ENCODE measurements at regions not wholly inside any gene's neighbourhood (a gene's known extent, or its start where the extent isn't known, plus 50 kb on each side); places are given as distances from the start of the nearest gene placed in this dataset.

DNA sequence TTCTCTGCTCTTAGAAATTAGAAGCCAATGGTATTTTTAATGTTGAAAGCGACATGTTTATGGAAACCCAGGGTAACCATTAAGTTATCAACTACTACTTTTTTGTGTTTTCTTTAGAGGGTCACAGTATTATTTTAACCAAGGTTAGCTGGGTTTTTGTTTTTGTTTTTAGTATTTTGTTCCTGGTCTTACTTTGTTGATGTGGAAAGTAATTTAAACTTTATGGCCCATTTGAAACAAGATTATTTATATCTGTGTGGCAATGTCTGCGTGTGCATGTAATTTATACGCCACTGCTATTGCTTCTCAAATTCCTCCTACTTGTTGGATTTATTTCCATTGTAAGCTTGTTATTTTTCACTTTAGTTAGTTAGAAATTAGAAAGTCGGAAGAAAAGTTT lies 722.1 kb upstream of the NR2F2 start:
- Histone ChIP-seq H3K9me3 (ENCODE audit: control insufficient read depth, insufficient read depth, low read depth, low read length) (no peaks in the 10 kb centered on the region), H3K27me3 (ENCODE audit: control insufficient read depth, insufficient read depth, low read length) (no peaks in the 10 kb centered on the region), H3K4me2 (ENCODE audit: extremely low read depth, insufficient read depth, low read length) (no peak overlapping the region), H3K4me3 (replicated peaks in 1 of 4; ENCODE audit: control extremely low read depth in 1 of 4, insufficient read depth in 1 of 4, low read depth in 3 of 4, low read length in 4 of 4) (no peak overlapping the region), H3K27ac (ENCODE audit: insufficient read depth, low read length) (no peak overlapping the region), H2AFZ (ENCODE audit: low read length) (no peak overlapping the region), H3K9ac (ENCODE audit: insufficient read depth, low read length) (no peak overlapping the region), H3K79me2 (ENCODE audit: control insufficient read depth, insufficient read depth, low read length) (no peaks in the 10 kb centered on the region), H3K4me1 (ENCODE audit: control insufficient read depth, extremely low read depth, insufficient read depth, low read length) (peaks cover 8% of the 10 kb centered on the region), H3K36me3 (ENCODE audit: control insufficient read depth, insufficient read depth, low read length) (no peaks in the 10 kb centered on the region), H4K20me1 (ENCODE audit: control insufficient read depth, extremely low read depth, insufficient read depth, low read length) (no peaks in the 10 kb centered on the region)
- no peak for DNase-seq (ENCODE audit: low read depth in 2 of 2)
- TF ChIP-seq, protein P1, sequence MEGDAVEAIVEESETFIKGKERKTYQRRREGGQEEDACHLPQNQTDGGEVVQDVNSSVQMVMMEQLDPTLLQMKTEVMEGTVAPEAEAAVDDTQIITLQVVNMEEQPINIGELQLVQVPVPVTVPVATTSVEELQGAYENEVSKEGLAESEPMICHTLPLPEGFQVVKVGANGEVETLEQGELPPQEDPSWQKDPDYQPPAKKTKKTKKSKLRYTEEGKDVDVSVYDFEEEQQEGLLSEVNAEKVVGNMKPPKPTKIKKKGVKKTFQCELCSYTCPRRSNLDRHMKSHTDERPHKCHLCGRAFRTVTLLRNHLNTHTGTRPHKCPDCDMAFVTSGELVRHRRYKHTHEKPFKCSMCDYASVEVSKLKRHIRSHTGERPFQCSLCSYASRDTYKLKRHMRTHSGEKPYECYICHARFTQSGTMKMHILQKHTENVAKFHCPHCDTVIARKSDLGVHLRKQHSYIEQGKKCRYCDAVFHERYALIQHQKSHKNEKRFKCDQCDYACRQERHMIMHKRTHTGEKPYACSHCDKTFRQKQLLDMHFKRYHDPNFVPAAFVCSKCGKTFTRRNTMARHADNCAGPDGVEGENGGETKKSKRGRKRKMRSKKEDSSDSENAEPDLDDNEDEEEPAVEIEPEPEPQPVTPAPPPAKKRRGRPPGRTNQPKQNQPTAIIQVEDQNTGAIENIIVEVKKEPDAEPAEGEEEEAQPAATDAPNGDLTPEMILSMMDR (conservative IDR thresholded peaks at IDR 0.05 in 1 of 2, IDR thresholded peaks at IDR 0.05 in 1 of 2; ENCODE audit: low read depth in 1 of 2, low read length in 2 of 2): no peak
- TF ChIP-seq EZH2 (IDR thresholded peaks at IDR 0.05; ENCODE audit: low read length, missing control alignments): no peak

DNA sequence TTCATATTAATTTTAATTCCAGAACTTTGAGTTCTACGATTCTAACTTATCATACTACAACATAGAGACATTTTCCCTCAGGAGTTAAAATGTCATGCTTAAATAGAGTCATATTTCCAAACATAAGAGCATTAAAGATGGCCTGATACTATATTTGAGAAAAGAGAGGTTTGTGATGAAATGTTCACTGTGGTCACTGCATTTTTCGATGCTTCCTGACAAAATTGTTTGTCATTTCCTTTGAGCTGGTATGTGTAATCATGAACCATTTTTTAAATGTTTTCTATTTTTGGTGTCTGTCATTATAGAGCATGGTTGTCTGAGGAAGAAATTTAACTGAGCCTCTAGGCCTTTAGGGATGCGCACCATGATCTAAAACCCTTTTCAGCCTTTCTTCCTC lies 721.4 kb upstream of the NR2F2 start:
- Histone ChIP-seq H4K20me1 (ENCODE audit: control insufficient read depth, extremely low read depth, insufficient read depth, low read length) (no peaks in the 10 kb centered on the region), H3K4me2 (ENCODE audit: extremely low read depth, insufficient read depth, low read length) (no peak overlapping the region), H3K9me3 (ENCODE audit: control insufficient read depth, insufficient read depth, low read depth, low read length) (no peaks in the 10 kb centered on the region), H3K36me3 (ENCODE audit: control insufficient read depth, insufficient read depth, low read length) (no peaks in the 10 kb centered on the region), H3K9ac (ENCODE audit: insufficient read depth, low read length) (no peak overlapping the region), H3K27me3 (ENCODE audit: control insufficient read depth, insufficient read depth, low read length) (no peaks in the 10 kb centered on the region), H3K27ac (ENCODE audit: insufficient read depth, low read length) (no peak overlapping the region), H3K4me3 (replicated peaks in 1 of 4; ENCODE audit: control extremely low read depth in 1 of 4, insufficient read depth in 1 of 4, low read depth in 3 of 4, low read length in 4 of 4) (no peak overlapping the region), H3K4me1 (ENCODE audit: control insufficient read depth, extremely low read depth, insufficient read depth, low read length) (peaks cover 4% of the 10 kb centered on the region), H3K79me2 (ENCODE audit: control insufficient read depth, insufficient read depth, low read length) (no peaks in the 10 kb centered on the region), H2AFZ (ENCODE audit: low read length) (no peak overlapping the region)
- TF ChIP-seq, protein P1 (conservative IDR thresholded peaks at IDR 0.05 in 1 of 2, IDR thresholded peaks at IDR 0.05 in 1 of 2; ENCODE audit: low read depth in 1 of 2, low read length in 2 of 2): no peak
- no peak for TF ChIP-seq EZH2 (IDR thresholded peaks at IDR 0.05; ENCODE audit: low read length, missing control alignments)
- DNase-seq (ENCODE audit: low read depth in 2 of 2): no peak

DNA sequence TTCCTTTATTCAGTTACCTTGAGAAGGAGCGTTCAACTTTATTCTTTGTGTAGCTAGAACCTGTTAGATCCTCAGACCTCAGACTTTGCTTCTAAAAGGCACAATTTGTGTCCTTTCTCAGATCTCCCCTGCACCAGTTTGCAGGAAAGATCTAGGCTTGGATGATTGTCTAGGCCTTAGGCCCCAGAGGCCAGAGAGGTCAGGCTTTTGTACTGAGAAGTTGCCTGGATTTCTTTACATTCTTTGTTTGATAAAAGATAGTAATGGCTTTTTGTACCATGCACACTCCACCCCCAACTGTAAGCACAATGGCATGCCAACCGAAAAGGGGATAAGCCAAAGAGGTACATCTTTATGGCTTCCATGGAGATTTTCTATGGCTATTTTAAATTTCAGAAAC lies 719.6 kb upstream of the NR2F2 start:
- H3K79me2 ChIP-seq (ENCODE audit: control insufficient read depth, insufficient read depth, low read length): no peaks in the 10 kb centered on the region
- no peak for DNase-seq (ENCODE audit: low read depth in 2 of 2)
- H3K4me3 ChIP-seq (replicated peaks in 1 of 4; ENCODE audit: control extremely low read depth in 1 of 4, insufficient read depth in 1 of 4, low read depth in 3 of 4, low read length in 4 of 4): no peak overlapping the region
- H3K9ac ChIP-seq (ENCODE audit: insufficient read depth, low read length): no peak overlapping the region
- no peaks in the 10 kb centered on the region for H3K36me3 ChIP-seq (ENCODE audit: control insufficient read depth, insufficient read depth, low read length)
- H4K20me1 ChIP-seq (ENCODE audit: control insufficient read depth, extremely low read depth, insufficient read depth, low read length): no peaks in the 10 kb centered on the region
- H3K9me3 ChIP-seq (ENCODE audit: control insufficient read depth, insufficient read depth, low read depth, low read length): no peaks in the 10 kb centered on the region
- H3K27me3 ChIP-seq (ENCODE audit: control insufficient read depth, insufficient read depth, low read length): no peaks in the 10 kb centered on the region
- H3K4me1 ChIP-seq (ENCODE audit: control insufficient read depth, extremely low read depth, insufficient read depth, low read length): no peaks in the 10 kb centered on the region
- no peak overlapping the region for H3K4me2 ChIP-seq (ENCODE audit: extremely low read depth, insufficient read depth, low read length)
- H3K27ac ChIP-seq (ENCODE audit: insufficient read depth, low read length): no peak overlapping the region
- no peak for TF ChIP-seq EZH2 (IDR thresholded peaks at IDR 0.05; ENCODE audit: low read length, missing control alignments)
- TF ChIP-seq, protein P1 (conservative IDR thresholded peaks at IDR 0.05 in 1 of 2, IDR thresholded peaks at IDR 0.05 in 1 of 2; ENCODE audit: low read depth in 1 of 2, low read length in 2 of 2): no peak
- H2AFZ ChIP-seq (ENCODE audit: low read length): no peak overlapping the region

Measured in fibroblast of lung (primary cell).